Breast epithelium (tissue), 4 donors: ENCODE measurements at regions not wholly inside any gene's neighbourhood (a gene's known extent, or its start where the extent isn't known, plus 50 kb on each side); places are given as distances from the start of the nearest gene placed in this dataset.

ENCODE experiments used
- DNase-seq, 2 donors: peaks; one replicate each; pipeline ENCODE4 v3.0.0-alpha.2; 2019; ENCODE audit warnings: low spot score in 2 of 2
- H3K27ac ChIP-seq, 2 donors: fragments of 200-600 bp; sonication (generic) in 1 of 2; one replicate each; pipeline ENCODE4 v1.5.1; 2016 to 2019; ENCODE audit warnings: mild to moderate bottlenecking in 1 of 2
- H3K27me3 ChIP-seq, 2 donors: fragments of 200-600 bp; sonication (generic) in 1 of 2; one replicate each; pipeline versions ENCODE4 v1.5.1 to v1.6.0; 2017 to 2019; ENCODE audit warnings: control low read depth in 1 of 2, mild to moderate bottlenecking in 1 of 2
- H3K36me3 ChIP-seq: fragments of 200-600 bp; one replicate; pipeline ENCODE4 v1.5.1; 2019
- H3K4me1 ChIP-seq, 2 donors: fragments of 200-600 bp; sonication (generic); one replicate each; pipeline ENCODE4 v1.5.1; 2016 to 2019; ENCODE audit warnings: control low read depth in 1 of 2
- H3K4me3 ChIP-seq, 3 donors: fragments of 200-600 bp; sonication (generic); 1 replicate in 2 of 3; 2 replicates in 1 of 3; pipeline ENCODE4 v1.5.1; 2016 to 2019; ENCODE audit warnings: mild to moderate bottlenecking in 3 of 3, moderate library complexity in 2 of 3
- H3K9me3 ChIP-seq, 2 donors: fragments of 200-600 bp; sonication (generic) in 1 of 2; one replicate each; pipeline ENCODE4 v1.5.1; 2016 to 2019; ENCODE audit warnings: control low read depth in 1 of 2
- CTCF ChIP-seq, 3 donors: fragments of 450-650 bp; IDR thresholded peaks; one replicate each; pipeline ENCODE4 v1.5.1; 2016 to 2017; ENCODE audit warnings: antibody characterized with exemption in 3 of 3, mild to moderate bottlenecking in 3 of 3, moderate library complexity in 3 of 3
- POLR2A ChIP-seq: fragments of 450-650 bp; IDR thresholded peaks from one replicate; pipeline ENCODE4 v1.6.1; 2016; ENCODE audit warnings: antibody characterized with exemption, mild to moderate bottlenecking, moderate library complexity
- POLR2AphosphoS5 ChIP-seq, 3 donors: sonication (generic); formaldehyde crosslinking; IDR thresholded peaks; one replicate each; pipeline ENCODE4 v1.6.1; 2017; ENCODE audit warnings: antibody characterized with exemption in 3 of 3
- intact Hi-C: fragments of 100-400 bp; cut with DNase I; formaldehyde crosslinking; loops from one replicate; pipeline ENCODE4 v1.15.1; 2023; ENCODE audit warnings: low total_unique reads

DNA sequence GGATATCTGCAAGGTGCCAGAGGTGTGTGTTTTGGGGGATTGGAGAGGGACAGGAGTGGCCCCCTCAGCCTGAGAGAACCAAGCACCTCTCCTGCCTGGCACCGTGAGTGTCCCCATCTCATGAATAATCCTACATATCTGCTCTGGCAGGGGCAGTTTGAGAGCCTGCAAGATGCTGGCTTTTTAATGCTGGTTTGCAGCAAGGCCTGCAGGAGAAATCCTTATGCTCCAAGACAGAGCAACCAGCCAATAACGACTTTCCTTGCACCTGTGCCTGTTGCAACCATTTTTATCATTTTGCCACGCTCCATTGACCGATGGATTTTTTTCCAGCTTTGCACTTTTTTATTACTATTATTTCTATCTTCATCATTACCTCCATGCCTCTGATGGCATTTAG is 259.4 kb upstream of the SKOR2 start:
- H3K27ac ChIP-seq, result no peak overlapping the region
- H3K27me3 ChIP-seq, result no peaks in the 10 kb centered on the region
- no peaks in the 10 kb centered on the region for H3K9me3 ChIP-seq
- TF ChIP-seq CTCF (IDR thresholded peaks at IDR 0.05) (no peak), POLR2A (no peak), POLR2AphosphoS5 (IDR thresholded peaks at IDR 0.05) (no peak)
- intact Hi-C loops, result no loop called here
- no peak overlapping the region for H3K4me3 ChIP-seq
- DNase-seq, result no peak
- H3K36me3 ChIP-seq, result no peaks in the 10 kb centered on the region
- H3K4me1 ChIP-seq, result no peaks in the 10 kb centered on the region

- Histone ChIP-seq H3K4me1 (no peaks in the 10 kb centered on the region), H3K36me3 (no peaks in the 10 kb centered on the region), H3K9me3 (no peaks in the 10 kb centered on the region), H3K27me3 (no peaks in the 10 kb centered on the region), H3K27ac (no peak overlapping the region), H3K4me3 (no peak overlapping the region)
- no peak for TF ChIP-seq CTCF (IDR thresholded peaks at IDR 0.05)
- TF ChIP-seq POLR2A, result no peak
- TF ChIP-seq POLR2AphosphoS5 (IDR thresholded peaks at IDR 0.05), result no peak
- DNase-seq, result no peak
- intact Hi-C loops, result no loop called here
These were observed 256.2 kb upstream of the SKOR2 start for GRCh38 chr18:47507651-47508050.

DNA sequence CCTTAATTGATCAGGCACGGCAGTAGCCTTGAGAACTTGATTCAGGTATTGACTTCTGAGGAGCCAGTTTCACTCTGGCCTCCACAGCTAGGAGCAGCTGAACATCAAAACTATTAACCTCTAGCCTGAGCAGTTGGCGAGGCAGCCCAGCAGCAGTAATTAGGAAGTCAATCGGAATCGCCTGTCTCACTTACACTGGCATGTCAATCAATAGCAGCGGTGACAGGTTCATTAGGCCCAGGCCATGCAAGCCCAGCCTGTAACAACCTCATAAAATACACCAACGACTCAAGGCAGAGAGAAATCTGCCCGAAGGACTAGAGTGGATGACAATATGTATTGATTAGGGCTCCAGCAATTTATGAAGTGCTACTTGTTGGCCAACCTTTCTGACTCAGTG is 255.4 kb upstream of the SKOR2 start:
- no peaks in the 10 kb centered on the region for H3K36me3 ChIP-seq
- no peaks in the 10 kb centered on the region for H3K9me3 ChIP-seq
- no peak overlapping the region for H3K27ac ChIP-seq
- H3K27me3 ChIP-seq, result no peaks in the 10 kb centered on the region
- no peak for TF ChIP-seq POLR2AphosphoS5 (IDR thresholded peaks at IDR 0.05)
- no peak for TF ChIP-seq POLR2A
- no peak for TF ChIP-seq CTCF (IDR thresholded peaks at IDR 0.05)
- intact Hi-C loops, result no loop called here
- no peaks in the 10 kb centered on the region for H3K4me1 ChIP-seq
- no peak for DNase-seq
- no peak overlapping the region for H3K4me3 ChIP-seq

DNA sequence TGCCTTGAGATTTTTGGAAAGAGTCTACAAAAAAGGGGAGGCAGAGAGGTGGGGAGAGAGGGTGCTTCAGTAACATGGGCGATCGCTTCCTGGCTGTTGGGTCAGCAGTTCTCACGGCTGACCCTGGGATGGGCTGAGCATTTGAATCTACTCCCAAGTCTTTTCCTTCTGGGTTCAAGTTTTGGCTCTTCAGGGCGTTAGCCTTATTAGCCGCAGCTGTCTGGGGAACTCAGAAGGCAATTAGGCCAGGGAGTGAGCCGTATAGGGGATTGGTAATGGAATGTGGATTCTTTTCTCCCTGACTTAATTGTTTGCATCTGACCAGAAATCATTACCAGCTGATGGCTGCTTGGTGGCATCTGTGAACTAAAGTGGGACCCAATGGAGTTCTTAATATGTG is 250.5 kb upstream of the SKOR2 start:
- DNase-seq, result no peak
- no peaks in the 10 kb centered on the region for H3K36me3 ChIP-seq
- H3K27ac ChIP-seq, result no peak overlapping the region
- no peak overlapping the region for H3K4me3 ChIP-seq
- intact Hi-C loops, result no loop called here
- H3K9me3 ChIP-seq, result no peaks in the 10 kb centered on the region
- peaks cover 0 to 5% of the 10 kb centered on the region in 2 donors for H3K27me3 ChIP-seq
- TF ChIP-seq POLR2A, result no peak
- TF ChIP-seq POLR2AphosphoS5 (IDR thresholded peaks at IDR 0.05), result no peak
- TF ChIP-seq CTCF (IDR thresholded peaks at IDR 0.05), result no peak
- H3K4me1 ChIP-seq, result no peaks in the 10 kb centered on the region

DNA sequence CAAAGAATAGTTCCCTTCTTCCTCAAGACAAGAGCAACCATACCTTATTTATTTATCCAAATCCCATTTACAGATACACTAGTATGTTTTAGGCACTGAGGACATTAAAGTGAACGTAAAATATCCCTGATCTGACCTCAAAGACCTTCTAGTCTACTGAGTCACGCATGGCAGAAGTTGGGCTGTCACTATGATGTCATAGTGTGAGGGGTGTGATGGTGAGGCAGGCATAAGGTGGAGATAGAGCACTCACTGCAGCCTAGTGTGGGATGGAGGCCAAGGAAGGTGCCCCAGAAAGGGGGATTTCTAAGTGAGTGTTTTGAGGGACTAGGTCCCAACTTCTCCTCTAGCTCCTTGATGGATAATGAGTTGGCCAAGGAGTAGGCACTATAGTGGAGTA is 249.5 kb upstream of the SKOR2 start:
- DNase-seq, result no peak
- no peak overlapping the region for H3K27ac ChIP-seq
- no peaks in the 10 kb centered on the region for H3K9me3 ChIP-seq
- intact Hi-C loops, result no loop called here
- H3K4me3 ChIP-seq, result no peak overlapping the region
- H3K27me3 ChIP-seq, result peaks cover 0 to 5% of the 10 kb centered on the region in 2 donors
- H3K36me3 ChIP-seq, result no peaks in the 10 kb centered on the region
- TF ChIP-seq POLR2AphosphoS5 (IDR thresholded peaks at IDR 0.05), result no peak
- no peak for TF ChIP-seq CTCF (IDR thresholded peaks at IDR 0.05)
- TF ChIP-seq POLR2A, result no peak
- no peaks in the 10 kb centered on the region for H3K4me1 ChIP-seq
